ENCODE measurements at regions not wholly inside any gene's neighbourhood (a gene's known extent, or its start where the extent isn't known, plus 50 kb on each side); places are given as distances from the start of the nearest gene placed in this dataset.

DNA sequence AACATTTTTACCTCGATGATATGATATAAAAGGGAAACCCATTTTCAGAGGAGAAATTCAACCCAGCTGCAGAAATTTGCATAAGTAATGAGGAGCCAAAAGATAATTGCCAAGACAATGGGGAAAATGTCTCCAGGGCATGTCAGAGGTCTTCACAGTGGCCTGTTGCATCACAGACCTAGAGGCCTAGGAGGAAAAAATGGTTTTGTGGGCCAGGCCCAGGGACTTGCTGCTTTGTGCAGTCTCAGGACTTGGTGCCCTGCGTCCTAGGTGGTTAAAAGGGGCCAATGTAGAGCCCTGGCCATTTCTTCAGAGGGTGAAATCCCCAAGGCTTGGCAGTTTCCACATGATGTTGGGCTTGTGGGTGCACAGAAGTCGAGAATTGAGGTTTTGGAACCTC lies 106.9 kb downstream of the CPXCR1 start:
- DNase-seq = no peak
- no peaks in the 10 kb centered on the region for H3K27me3 ChIP-seq
- H3K27ac ChIP-seq = no peak overlapping the region
- H3K36me3 ChIP-seq = no peaks in the 10 kb centered on the region
- no peak for TF ChIP-seq POLR2AphosphoS5 (IDR thresholded peaks at IDR 0.05)
- no peak for TF ChIP-seq EP300 (IDR thresholded peaks at IDR 0.05)
- no peak for TF ChIP-seq POLR2A (IDR thresholded peaks at IDR 0.05)
- TF ChIP-seq, protein P1, sequence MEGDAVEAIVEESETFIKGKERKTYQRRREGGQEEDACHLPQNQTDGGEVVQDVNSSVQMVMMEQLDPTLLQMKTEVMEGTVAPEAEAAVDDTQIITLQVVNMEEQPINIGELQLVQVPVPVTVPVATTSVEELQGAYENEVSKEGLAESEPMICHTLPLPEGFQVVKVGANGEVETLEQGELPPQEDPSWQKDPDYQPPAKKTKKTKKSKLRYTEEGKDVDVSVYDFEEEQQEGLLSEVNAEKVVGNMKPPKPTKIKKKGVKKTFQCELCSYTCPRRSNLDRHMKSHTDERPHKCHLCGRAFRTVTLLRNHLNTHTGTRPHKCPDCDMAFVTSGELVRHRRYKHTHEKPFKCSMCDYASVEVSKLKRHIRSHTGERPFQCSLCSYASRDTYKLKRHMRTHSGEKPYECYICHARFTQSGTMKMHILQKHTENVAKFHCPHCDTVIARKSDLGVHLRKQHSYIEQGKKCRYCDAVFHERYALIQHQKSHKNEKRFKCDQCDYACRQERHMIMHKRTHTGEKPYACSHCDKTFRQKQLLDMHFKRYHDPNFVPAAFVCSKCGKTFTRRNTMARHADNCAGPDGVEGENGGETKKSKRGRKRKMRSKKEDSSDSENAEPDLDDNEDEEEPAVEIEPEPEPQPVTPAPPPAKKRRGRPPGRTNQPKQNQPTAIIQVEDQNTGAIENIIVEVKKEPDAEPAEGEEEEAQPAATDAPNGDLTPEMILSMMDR (IDR thresholded peaks at IDR 0.05) = no peak
- 44 to 61% (median 54%) methylated on average over 3 of the region's 3 CpGs for WGBS, 5 donors
- no peaks in the 10 kb centered on the region for H3K4me1 ChIP-seq
- H3K9me3 ChIP-seq = peaks cover 0 to 11% (median 5%) of the 10 kb centered on the region in 4 donors
- H3K4me3 ChIP-seq = no peak overlapping the region
- intact Hi-C loops (cut with DNase I; ENCODE audit: low total_unique reads) = no loop called here

DNA sequence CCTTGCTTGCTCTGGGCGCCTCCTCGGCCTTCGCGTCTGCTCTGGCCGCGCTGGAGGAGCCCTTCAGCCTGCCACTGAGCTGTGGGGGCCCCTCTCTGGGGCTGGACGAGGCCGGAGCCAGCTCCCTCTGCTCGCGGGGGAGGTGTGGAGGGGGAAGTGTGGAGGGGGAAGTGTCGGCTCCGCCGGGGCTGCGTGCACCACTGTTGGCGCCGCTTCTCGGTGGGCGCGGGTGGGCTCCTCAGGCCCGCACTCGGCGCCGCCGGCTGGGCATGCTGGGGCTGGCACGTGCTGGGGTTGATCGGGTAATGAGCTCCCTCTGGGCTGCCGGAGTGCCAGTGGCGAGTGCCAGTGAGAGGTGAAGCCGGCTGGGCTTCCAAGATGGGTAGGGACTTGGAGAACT lies 116.7 kb downstream of the CPXCR1 start:
- Histone ChIP-seq H3K36me3 (no peaks in the 10 kb centered on the region), H3K27me3 (peaks cover 0 to 2% (median 0%) of the 10 kb centered on the region in 3 donors), H3K4me3 (no peak overlapping the region), H3K4me1 (no peaks in the 10 kb centered on the region), H3K27ac (no peak overlapping the region), H3K9me3 (no peaks in the 10 kb centered on the region)
- TF ChIP-seq POLR2A (IDR thresholded peaks at IDR 0.05) (no peak), POLR2AphosphoS5 (IDR thresholded peaks at IDR 0.05) (no peak), EP300 (IDR thresholded peaks at IDR 0.05) (no peak)
- TF ChIP-seq, protein P1 (IDR thresholded peaks at IDR 0.05) = no peak
- no peak for DNase-seq
- 93 to 96% (median 94%) methylated on average over 4 to 29 of the region's 29 CpGs for WGBS, 5 donors
- intact Hi-C loops (cut with DNase I; ENCODE audit: low total_unique reads) = no loop called here

DNA sequence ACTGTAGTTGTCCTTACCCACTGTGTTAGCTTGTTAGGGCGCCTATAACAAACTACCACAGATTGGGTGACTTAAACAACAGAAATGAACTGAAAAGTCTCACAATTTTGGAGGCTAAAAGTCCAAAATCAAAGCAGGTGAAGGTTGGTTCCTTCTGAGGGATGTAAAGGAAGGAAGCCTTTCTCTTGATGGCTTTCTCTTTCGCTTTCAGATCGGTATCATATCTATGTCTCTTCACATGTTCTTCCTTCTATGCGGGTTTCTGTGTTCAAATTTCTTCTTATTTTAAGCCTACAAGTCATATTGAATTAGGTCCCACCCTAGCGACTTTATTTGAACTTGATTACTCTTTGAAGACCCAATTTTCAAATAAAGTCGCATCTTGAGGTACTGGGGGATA lies 118.6 kb downstream of the CPXCR1 start:
- DNase-seq = no peak
- H3K4me1 ChIP-seq = no peaks in the 10 kb centered on the region
- H3K4me3 ChIP-seq = no peak overlapping the region
- no peaks in the 10 kb centered on the region for H3K9me3 ChIP-seq
- no peaks in the 10 kb centered on the region for H3K36me3 ChIP-seq
- TF ChIP-seq EP300 (IDR thresholded peaks at IDR 0.05) = no peak
- TF ChIP-seq, protein P1 (IDR thresholded peaks at IDR 0.05) = no peak
- TF ChIP-seq POLR2AphosphoS5 (IDR thresholded peaks at IDR 0.05) = no peak
- no peak for TF ChIP-seq POLR2A (IDR thresholded peaks at IDR 0.05)
- WGBS, 5 donors = 75 to 85% (median 81%) methylated on average over 6 of the region's 6 CpGs
- peaks cover 0 to 2% (median 0%) of the 10 kb centered on the region in 3 donors for H3K27me3 ChIP-seq
- intact Hi-C loops (cut with DNase I; ENCODE audit: low total_unique reads) = no loop called here
- H3K27ac ChIP-seq = no peak overlapping the region

- Histone ChIP-seq H3K27ac (no peak overlapping the region), H3K9me3 (peaks cover 0 to under 1% (median 0%) of the 10 kb centered on the region in 4 donors), H3K27me3 (no peaks in the 10 kb centered on the region), H3K4me3 (no peak overlapping the region), H3K36me3 (no peaks in the 10 kb centered on the region), H3K4me1 (no peaks in the 10 kb centered on the region)
- no peak for DNase-seq
- intact Hi-C loops (cut with DNase I; ENCODE audit: low total_unique reads) = no loop called here
- TF ChIP-seq POLR2A (IDR thresholded peaks at IDR 0.05) = no peak
- no peak for TF ChIP-seq POLR2AphosphoS5 (IDR thresholded peaks at IDR 0.05)
Measured at GRCh38 chrX:88881536-88881935, 134.5 kb downstream of the CPXCR1 start.

DNA sequence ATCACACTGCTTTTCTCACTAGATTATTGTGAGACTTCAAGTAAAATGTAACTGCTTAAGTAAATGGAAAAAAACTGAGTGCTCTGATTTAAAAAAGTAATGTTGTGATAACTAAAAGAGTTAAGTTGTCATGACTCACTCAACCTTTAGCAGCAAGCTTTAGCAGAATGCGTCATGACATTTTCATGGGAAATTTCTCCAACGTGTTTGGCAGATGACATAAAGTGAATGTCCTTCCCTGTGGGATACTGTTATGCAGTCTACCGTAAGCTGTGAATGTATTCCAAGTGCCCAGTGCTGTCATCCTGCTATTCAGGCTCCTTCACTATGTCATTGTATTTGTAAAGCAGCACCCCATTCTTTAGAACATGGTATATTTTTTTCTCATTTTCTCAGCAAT lies 136.2 kb downstream of the CPXCR1 start:
- TF ChIP-seq POLR2AphosphoS5 (IDR thresholded peaks at IDR 0.05) = no peak
- no peak for TF ChIP-seq EP300 (IDR thresholded peaks at IDR 0.05)
- no peak for TF ChIP-seq POLR2A (IDR thresholded peaks at IDR 0.05)
- TF ChIP-seq, protein P1 (IDR thresholded peaks at IDR 0.05) = no peak
- no peaks in the 10 kb centered on the region for H3K36me3 ChIP-seq
- no peak overlapping the region for H3K4me3 ChIP-seq
- intact Hi-C loops (cut with DNase I; ENCODE audit: low total_unique reads) = no loop called here
- no peaks in the 10 kb centered on the region for H3K27me3 ChIP-seq
- DNase-seq = no peak
- H3K27ac ChIP-seq = no peak overlapping the region
- no peaks in the 10 kb centered on the region for H3K9me3 ChIP-seq
- H3K4me1 ChIP-seq = no peaks in the 10 kb centered on the region
- 67 to 77% (median 73%) methylated on average over 3 of the region's 3 CpGs for WGBS, 5 donors

Data from stomach (tissue), 8 donors.